ENCODE measurements at regions not wholly inside any gene's neighbourhood (a gene's known extent, or its start where the extent isn't known, plus 50 kb on each side); places are given as distances from the start of the nearest gene placed in this dataset.

DNA sequence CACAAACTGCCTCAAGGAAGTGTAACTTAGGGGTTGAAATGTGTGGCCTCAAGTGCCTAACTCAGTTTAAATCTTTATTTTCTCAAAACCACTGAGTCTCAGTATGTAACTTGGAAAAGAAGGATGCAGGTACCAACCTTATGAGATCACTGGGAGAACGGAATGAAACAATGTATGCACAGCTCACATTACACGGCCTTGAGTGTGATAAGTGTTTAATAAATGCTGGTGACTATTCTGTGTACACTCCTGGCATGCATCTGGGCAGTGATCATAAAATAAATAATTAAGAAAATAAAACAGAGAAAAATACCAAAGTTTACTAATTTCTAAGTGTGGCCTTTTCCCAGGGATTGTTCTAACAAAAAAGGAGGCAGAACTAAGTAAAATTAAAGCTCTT, 974.5 kb upstream of the FLRT2 start:
- Histone ChIP-seq H3K36me3 (ENCODE audit: low read depth) (no peaks in the 10 kb centered on the region), H3K4me3 (no peak overlapping the region), H3K4me1 (ENCODE audit: low read depth) (no peaks in the 10 kb centered on the region), H3K9me3 (peaks cover 16% of the 10 kb centered on the region)
- TF ChIP-seq, protein P1, sequence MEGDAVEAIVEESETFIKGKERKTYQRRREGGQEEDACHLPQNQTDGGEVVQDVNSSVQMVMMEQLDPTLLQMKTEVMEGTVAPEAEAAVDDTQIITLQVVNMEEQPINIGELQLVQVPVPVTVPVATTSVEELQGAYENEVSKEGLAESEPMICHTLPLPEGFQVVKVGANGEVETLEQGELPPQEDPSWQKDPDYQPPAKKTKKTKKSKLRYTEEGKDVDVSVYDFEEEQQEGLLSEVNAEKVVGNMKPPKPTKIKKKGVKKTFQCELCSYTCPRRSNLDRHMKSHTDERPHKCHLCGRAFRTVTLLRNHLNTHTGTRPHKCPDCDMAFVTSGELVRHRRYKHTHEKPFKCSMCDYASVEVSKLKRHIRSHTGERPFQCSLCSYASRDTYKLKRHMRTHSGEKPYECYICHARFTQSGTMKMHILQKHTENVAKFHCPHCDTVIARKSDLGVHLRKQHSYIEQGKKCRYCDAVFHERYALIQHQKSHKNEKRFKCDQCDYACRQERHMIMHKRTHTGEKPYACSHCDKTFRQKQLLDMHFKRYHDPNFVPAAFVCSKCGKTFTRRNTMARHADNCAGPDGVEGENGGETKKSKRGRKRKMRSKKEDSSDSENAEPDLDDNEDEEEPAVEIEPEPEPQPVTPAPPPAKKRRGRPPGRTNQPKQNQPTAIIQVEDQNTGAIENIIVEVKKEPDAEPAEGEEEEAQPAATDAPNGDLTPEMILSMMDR (IDR thresholded peaks at IDR 0.05) = no peak
- no peak for ATAC-seq
- intact Hi-C loops (cut with DNase I, micrococcal nuclease) = no loop called here
- no peak for DNase-seq

DNA sequence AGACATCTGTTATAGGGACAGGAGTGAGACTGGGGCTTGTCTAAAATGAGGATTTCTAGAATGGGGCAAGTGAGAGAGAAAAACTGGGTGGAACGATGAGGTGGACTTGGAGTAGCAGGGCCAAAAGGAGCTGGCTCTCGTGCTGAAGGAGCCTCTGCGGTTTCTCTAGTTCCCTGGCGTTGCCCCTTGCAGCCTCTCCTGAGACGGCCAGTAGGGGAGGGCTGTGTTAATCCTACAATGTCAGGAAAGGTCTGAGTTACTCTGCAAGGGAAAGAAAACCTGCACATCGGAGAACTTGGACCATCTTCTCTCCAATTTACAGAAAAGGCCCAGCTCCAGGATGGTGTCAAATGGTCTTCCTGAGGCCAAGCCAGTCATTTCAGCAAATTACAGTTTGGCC, 963.8 kb upstream of the FLRT2 start:
- no peaks in the 10 kb centered on the region for H3K4me1 ChIP-seq (ENCODE audit: low read depth)
- ATAC-seq = no peak
- H3K9me3 ChIP-seq = peaks cover 13% of the 10 kb centered on the region
- no peaks in the 10 kb centered on the region for H3K36me3 ChIP-seq (ENCODE audit: low read depth)
- TF ChIP-seq, protein P1 (IDR thresholded peaks at IDR 0.05) = no peak
- intact Hi-C loops (cut with DNase I, micrococcal nuclease) = no loop called here
- DNase-seq = no peak
- no peak overlapping the region for H3K4me3 ChIP-seq

DNA sequence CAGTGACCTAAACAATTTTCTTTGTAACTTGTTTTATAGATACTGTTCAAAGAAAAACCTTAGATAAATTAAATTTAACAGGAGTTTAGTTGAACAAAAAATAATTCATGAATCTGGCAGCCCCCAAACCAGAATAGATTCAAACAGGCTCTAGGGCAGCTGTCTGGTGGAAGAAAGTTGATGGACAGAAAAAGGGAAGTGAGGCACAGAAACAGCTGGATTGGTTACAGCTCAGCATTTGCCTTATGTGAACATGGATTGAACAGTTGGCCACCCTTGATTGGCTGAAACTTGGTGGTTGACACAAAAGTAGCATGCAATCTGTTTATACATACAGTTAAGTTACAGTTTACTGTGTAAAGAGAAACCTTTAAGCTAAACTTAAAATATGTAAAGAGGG, 954.3 kb upstream of the FLRT2 start:
- peaks cover 10% of the 10 kb centered on the region for H3K9me3 ChIP-seq
- no peaks in the 10 kb centered on the region for H3K36me3 ChIP-seq (ENCODE audit: low read depth)
- no peak for ATAC-seq
- H3K4me3 ChIP-seq = no peak overlapping the region
- no peaks in the 10 kb centered on the region for H3K4me1 ChIP-seq (ENCODE audit: low read depth)
- TF ChIP-seq, protein P1 (IDR thresholded peaks at IDR 0.05) = no peak
- DNase-seq = no peak
- intact Hi-C loops (cut with DNase I, micrococcal nuclease) = no loop called here

DNA sequence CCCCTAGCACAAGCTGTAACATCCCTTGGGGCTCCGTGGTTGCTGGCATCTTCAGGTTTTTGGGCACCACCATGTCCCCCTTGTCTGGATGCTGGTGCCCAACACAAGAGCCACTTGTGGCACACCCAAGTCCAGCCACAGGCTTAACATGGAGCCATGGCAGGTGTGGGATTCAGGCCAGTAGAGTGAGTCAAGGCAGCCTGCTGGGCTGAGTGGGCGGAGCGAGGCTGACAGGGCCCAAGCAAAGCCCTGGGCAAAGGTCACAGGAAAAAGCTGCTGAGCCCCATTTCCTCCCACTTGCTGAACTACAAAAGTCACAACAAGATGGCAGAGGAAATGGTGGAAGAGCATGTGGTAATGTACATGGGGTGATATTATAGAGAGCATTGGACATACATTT, 950.7 kb upstream of the FLRT2 start:
- Histone ChIP-seq H3K4me1 (ENCODE audit: low read depth) (no peaks in the 10 kb centered on the region), H3K4me3 (no peak overlapping the region), H3K36me3 (ENCODE audit: low read depth) (no peaks in the 10 kb centered on the region), H3K9me3 (peaks cover 5% of the 10 kb centered on the region)
- TF ChIP-seq, protein P1 (IDR thresholded peaks at IDR 0.05) = no peak
- intact Hi-C loops (cut with DNase I, micrococcal nuclease) = no loop called here
- DNase-seq = no peak
- ATAC-seq = no peak

DNA sequence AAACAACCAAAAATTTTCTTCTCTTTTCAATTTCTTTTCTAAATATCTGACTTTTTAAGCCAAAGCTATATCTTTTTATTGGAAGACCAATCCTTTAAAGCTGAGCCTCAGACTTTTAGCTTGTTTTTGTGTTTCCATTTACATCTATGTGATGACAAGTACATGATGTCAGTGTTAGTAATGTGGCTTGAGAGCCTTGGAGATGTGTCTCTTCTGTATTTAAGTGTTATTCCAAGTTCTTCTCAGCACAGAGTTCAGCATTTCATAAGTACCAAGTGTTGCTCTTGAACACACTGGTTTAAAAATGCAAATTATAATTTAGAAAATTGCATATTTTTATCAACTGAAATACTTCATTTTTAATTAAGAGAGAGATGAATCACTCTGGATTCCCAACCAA, 948.9 kb upstream of the FLRT2 start:
- no peaks in the 10 kb centered on the region for H3K4me1 ChIP-seq (ENCODE audit: low read depth)
- no peak overlapping the region for H3K4me3 ChIP-seq
- no peaks in the 10 kb centered on the region for H3K36me3 ChIP-seq (ENCODE audit: low read depth)
- intact Hi-C loops (cut with DNase I, micrococcal nuclease) = no loop called here
- DNase-seq = no peak
- TF ChIP-seq, protein P1 (IDR thresholded peaks at IDR 0.05) = no peak
- peaks cover 5% of the 10 kb centered on the region for H3K9me3 ChIP-seq
- no peak for ATAC-seq

DNA sequence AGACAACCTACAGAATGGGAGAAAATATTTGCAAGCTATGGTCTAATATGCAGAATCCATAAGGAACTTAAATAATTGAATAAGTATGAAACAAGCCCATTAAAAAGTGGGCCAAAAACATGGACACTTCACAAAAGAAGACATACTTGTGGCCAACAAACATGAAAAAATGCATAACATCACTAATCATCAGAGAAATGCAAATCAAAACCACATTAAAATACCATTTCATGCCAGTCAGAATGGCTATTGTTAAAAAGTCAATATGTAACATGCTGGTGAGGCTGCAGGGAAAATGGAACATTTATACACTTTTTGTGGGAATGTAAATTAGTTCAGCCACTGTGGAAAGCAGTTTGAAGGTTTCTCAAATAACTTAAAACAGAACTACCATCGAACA, 945.4 kb upstream of the FLRT2 start:
- peaks cover 2% of the 10 kb centered on the region for H3K9me3 ChIP-seq
- intact Hi-C loops (cut with DNase I, micrococcal nuclease) = no loop called here
- ATAC-seq = no peak
- TF ChIP-seq, protein P1 (IDR thresholded peaks at IDR 0.05) = no peak
- no peaks in the 10 kb centered on the region for H3K4me1 ChIP-seq (ENCODE audit: low read depth)
- no peak overlapping the region for H3K4me3 ChIP-seq
- H3K36me3 ChIP-seq (ENCODE audit: low read depth) = no peaks in the 10 kb centered on the region
- no peak for DNase-seq

Measured in mucosa of descending colon (tissue), 3 donors.